Activated CD4-positive, alpha-beta memory T cell treated with anti-CD3 and anti-CD28 coated beads for 36 hours (primary cell): ENCODE measurements at regions not wholly inside any gene's neighbourhood (a gene's known extent, or its start where the extent isn't known, plus 50 kb on each side); places are given as distances from the start of the nearest gene placed in this dataset.
"Not testable (repeated sequence)": the region's sequence is repeated elsewhere in the genome, so short reads cannot be mapped to it uniquely, and the experiment has no call there.

Experiments used
- CTCF ChIA-PET: fragments of 350-600 bp; sonication (Branson Sonifier 250); formaldehyde crosslinking; loops from one replicate; lab custom pipeline; 2021; ENCODE audit warnings: antibody characterized with exemption, inconsistent platforms; lab: Charles Lee
- POLR2A ChIA-PET: fragments of 350-600 bp; sonication (Branson Sonifier 250); formaldehyde crosslinking; loops from one replicate; lab custom pipeline; 2021; ENCODE audit warnings: antibody characterized with exemption; lab: Charles Lee
- DNase-seq: peaks from one replicate; pipeline ENCODE4 v3.0.0-alpha.2; 2020
- H3K27ac Mint-ChIP-seq: one replicate; pipeline ENCODE4 v1.8.0; 2021; ENCODE audit warnings: mixed read lengths
- H3K27me3 Mint-ChIP-seq: one replicate; pipeline ENCODE4 v1.8.0; 2021; ENCODE audit warnings: mixed read lengths
- H3K36me3 Mint-ChIP-seq: one replicate; pipeline ENCODE4 v1.8.0; 2021; ENCODE audit warnings: mixed read lengths
- H3K4me1 Mint-ChIP-seq: one replicate; pipeline ENCODE4 v1.8.0; 2021; ENCODE audit warnings: low read depth, mixed read lengths
- H3K4me3 Mint-ChIP-seq: one replicate; pipeline ENCODE4 v1.8.0; 2021; ENCODE audit warnings: mild to moderate bottlenecking, mixed read lengths
- H3K9me3 Mint-ChIP-seq: one replicate; pipeline ENCODE4 v1.8.0; 2021; ENCODE audit warnings: mixed read lengths
- intact Hi-C: fragments of 100-400 bp; cut with micrococcal nuclease; formaldehyde crosslinking; loops from one replicate; pipeline ENCODE4 v1.15.1; 2023

DNA sequence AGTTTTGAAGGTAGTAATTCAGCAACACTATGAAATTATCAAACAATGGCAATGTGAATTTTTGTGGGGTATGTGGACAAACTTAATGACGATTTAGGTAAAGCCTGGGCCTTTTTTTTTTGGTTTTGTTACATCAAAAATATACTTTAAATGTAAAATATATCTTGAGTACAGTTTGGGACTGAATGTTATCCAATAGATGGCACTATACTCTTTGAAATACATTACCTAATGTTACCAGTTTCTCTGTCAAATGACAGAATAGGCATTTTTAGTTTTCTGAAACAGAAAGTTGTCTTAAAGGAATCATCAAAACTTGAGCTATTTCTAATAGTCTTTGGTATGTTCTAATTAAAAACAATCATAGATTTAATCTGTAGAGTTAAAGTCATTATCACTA, 1651.9 kb downstream of the C4orf33 start:
- DNase-seq: no peak
- POLR2A ChIA-PET: no interaction called here
- no peak overlapping the region for H3K4me3 Mint-ChIP-seq
- CTCF ChIA-PET: no interaction called here
- no peaks in the 10 kb centered on the region for H3K4me1 Mint-ChIP-seq
- no peaks in the 10 kb centered on the region for H3K27me3 Mint-ChIP-seq
- H3K27ac Mint-ChIP-seq: no peak overlapping the region
- no peaks in the 10 kb centered on the region for H3K36me3 Mint-ChIP-seq
- intact Hi-C loops: no loop called here
- H3K9me3 Mint-ChIP-seq: peaks cover 8% of the 10 kb centered on the region

DNA sequence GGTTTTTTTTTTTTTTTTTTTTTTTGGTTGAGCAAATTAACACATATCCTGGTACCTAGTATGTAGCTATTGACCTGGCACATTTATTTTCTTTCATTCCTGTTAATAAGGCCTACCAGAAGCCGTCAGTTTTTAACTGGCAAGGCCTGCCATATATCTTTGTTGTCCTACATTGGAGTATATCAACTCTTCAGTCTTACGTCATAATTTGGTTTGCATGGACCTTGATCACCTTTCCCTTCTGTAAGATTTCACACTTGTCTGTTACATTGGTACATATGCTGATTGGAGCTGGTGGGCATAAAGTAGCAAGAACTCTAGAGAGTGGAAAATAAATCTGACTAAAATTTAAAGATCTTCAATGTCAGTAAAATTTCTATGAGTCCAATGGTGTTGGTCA, 1658.0 kb downstream of the C4orf33 start:
- Mint-ChIP-seq H3K27ac (no peak overlapping the region), H3K27me3 (no peaks in the 10 kb centered on the region), H3K36me3 (no peaks in the 10 kb centered on the region), H3K4me1 (no peaks in the 10 kb centered on the region), H3K9me3 (peaks cover 6% of the 10 kb centered on the region), H3K4me3 (no peak overlapping the region)
- CTCF ChIA-PET: interaction anchor here (0.6 kb wide), 1 partner anchor 163 kb away, joined by 3 read pairs; no protein-coding TSS in a partner anchor
- intact Hi-C loops: no loop called here
- DNase-seq: no peak
- POLR2A ChIA-PET: no interaction called here

DNA sequence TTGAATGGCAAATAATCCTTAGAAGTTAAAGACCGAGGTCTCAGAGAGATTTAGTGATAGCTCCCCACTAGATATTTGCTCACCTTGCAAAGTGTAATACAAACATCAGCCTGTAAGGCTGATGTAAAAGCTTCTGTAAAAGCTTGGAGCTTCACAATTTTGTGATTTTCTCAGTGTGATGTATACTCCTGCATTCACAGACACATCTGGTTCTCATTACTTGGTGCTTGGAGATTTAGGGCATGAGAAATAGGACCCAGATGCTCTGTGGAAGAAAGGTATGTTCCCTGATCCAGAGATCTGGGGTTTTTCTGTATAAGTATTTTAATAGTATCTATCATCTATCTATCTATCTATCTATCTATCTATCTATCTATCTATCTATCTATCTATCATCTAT, 1664.3 kb downstream of the C4orf33 start:
- H3K27me3 Mint-ChIP-seq: no peaks in the 10 kb centered on the region
- peaks cover 2% of the 10 kb centered on the region for H3K9me3 Mint-ChIP-seq
- no peak for DNase-seq
- no peak overlapping the region for H3K27ac Mint-ChIP-seq
- POLR2A ChIA-PET: interaction anchor here (0.6 kb wide), 1 partner anchor 37 kb away, joined by 3 read pairs; no protein-coding TSS in a partner anchor
- no peaks in the 10 kb centered on the region for H3K4me1 Mint-ChIP-seq
- no peak overlapping the region for H3K4me3 Mint-ChIP-seq
- no peaks in the 10 kb centered on the region for H3K36me3 Mint-ChIP-seq
- CTCF ChIA-PET: no interaction called here
- intact Hi-C loops: no loop called here

DNA sequence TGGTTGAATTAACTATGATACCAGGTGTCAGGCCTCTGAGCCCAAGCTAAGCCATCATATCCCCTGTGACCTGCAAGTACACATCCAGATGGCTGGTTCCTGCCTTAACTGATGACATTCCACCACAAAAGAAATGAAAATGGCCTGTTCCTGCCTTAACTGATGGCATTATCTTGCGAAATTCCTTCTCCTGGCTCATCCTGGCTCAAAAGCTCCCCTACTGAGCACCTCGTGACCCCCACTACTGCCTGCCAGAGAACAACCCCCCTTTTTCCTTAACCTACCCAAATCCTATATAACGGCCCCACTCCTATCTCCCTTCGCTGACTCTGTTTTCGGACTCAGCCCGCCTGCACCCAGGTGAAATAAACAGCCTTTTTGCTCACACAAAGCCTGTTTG, 1671.4 kb downstream of the C4orf33 start:
- not testable (repeated sequence) for H3K4me1 Mint-ChIP-seq

DNA sequence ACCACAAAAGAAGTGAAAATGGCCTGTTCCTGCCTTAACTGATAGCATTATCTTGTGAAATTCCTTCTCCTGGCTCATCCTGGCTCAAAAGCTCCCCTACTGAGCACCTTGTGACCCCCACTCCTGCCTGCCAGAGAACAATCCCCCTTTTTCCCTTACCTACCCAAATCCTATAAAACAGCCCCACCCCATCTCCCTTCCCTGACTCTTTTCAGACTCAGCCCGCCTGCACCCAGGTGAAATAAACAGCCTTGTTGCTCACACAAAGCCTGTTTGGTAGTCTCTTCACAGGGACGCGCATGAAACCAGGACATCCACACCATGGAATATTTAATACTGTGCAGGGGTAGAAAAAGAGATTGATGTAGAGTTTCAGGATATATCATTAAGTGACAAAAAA, 1677.0 kb downstream of the C4orf33 start:
- POLR2A ChIA-PET: interaction anchor here (0.6 kb wide), 1 partner anchor 105 kb away, joined by 3 read pairs; no protein-coding TSS in a partner anchor
- H3K27ac Mint-ChIP-seq, CTCF ChIA-PET, H3K27me3 Mint-ChIP-seq, H3K4me1 Mint-ChIP-seq, H3K36me3 Mint-ChIP-seq, H3K4me3 Mint-ChIP-seq, DNase-seq, intact Hi-C loops: not testable (repeated sequence)
- peaks cover 12% of the 10 kb centered on the region for H3K9me3 Mint-ChIP-seq

More for the DNA sequence above, 1671.4 kb downstream of the C4orf33 start:
- H3K27me3 Mint-ChIP-seq, POLR2A ChIA-PET, H3K27ac Mint-ChIP-seq, H3K9me3 Mint-ChIP-seq, H3K36me3 Mint-ChIP-seq, DNase-seq, H3K4me3 Mint-ChIP-seq, CTCF ChIA-PET, intact Hi-C loops: not testable (repeated sequence)

DNA sequence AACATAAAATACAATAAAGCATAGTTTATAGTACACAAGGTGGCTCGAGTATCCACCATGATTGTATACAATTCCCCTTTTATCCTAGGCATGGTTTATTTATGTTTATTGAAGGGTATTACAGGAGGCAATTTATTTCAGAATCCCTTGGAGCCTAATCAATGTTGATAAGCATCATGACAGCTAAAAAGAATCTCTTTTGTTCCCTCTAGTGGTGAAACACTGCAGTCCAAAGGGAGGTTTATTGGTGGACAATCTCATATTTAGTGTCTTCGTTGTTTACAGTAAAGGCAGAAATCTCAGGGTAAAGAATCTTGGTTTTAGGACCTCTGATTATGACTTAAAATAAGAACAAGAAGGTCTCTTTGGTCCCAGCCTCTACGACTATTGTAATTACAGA, 1712.5 kb downstream of the C4orf33 start:
- Mint-ChIP-seq H3K27ac (no peak overlapping the region), H3K27me3 (no peaks in the 10 kb centered on the region), H3K4me1 (no peaks in the 10 kb centered on the region), H3K9me3 (peaks cover 13% of the 10 kb centered on the region), H3K36me3 (no peaks in the 10 kb centered on the region), H3K4me3 (no peak overlapping the region)
- ChIA-PET POLR2A (no interaction called here), CTCF (no interaction called here)
- DNase-seq: no peak
- intact Hi-C loops: no loop called here

DNA sequence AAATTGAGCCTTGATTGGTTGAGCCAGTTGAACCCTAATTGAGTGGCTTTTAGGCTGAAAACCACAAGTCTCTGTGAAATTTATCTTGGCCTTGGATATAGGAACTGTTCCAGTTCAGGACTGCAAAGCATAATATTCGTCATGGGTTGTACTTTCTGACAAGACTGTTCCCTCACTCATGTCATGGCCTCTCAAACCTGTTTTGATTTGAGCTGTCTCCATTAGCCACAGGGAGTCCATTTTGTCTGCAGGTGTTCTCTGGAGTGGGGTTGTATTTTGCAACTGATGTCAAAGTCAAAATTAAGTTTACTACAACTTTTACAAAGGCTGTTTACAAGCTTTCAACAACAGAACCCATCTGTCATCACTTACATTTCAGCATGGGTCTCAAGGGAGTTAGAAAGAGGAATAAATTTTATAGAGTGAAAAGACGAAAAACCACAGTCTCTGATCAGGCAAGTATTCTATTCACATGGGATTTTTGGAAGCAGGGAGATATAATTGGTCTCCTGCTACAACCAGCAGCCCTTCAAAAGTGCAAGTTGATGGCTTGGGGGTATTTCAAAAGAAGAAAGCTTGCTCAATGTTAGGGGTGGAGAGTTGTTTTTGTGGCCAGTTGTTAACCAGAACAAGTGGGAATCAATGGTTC, 1716.3 kb downstream of the C4orf33 start:
- CTCF ChIA-PET: no interaction called here
- peaks cover 6% of the 10 kb centered on the region for H3K9me3 Mint-ChIP-seq
- H3K27ac Mint-ChIP-seq: no peak overlapping the region
- intact Hi-C loops: no loop called here
- no peaks in the 10 kb centered on the region for H3K36me3 Mint-ChIP-seq
- H3K27me3 Mint-ChIP-seq: no peaks in the 10 kb centered on the region
- no peak for DNase-seq
- H3K4me1 Mint-ChIP-seq: no peaks in the 10 kb centered on the region
- POLR2A ChIA-PET: no interaction called here
- H3K4me3 Mint-ChIP-seq: no peak overlapping the region

DNA sequence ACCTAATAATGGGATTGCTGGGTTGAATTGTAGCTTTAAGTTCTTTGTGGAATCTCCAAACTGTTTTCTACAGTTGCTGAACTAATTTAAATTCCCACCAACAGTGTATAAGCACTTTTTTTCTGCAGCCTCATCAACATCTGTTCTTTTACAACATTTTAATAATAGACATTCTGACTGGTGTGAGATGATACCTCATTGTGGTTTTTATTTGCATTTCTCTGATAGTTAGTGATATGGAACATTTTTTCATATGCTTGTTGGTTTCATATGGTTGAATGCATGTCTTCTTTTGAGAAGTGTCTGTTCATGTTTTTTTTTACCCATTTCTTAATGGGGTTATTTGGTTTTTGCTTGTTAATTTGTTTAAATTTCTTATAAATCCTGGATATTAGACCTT, 1718.9 kb downstream of the C4orf33 start:
- POLR2A ChIA-PET: no interaction called here
- Mint-ChIP-seq H3K4me3 (no peak overlapping the region), H3K9me3 (peaks cover 6% of the 10 kb centered on the region), H3K27ac (no peak overlapping the region), H3K27me3 (no peaks in the 10 kb centered on the region), H3K4me1 (no peaks in the 10 kb centered on the region), H3K36me3 (no peaks in the 10 kb centered on the region)
- DNase-seq: no peak
- CTCF ChIA-PET: no interaction called here
- intact Hi-C loops: no loop called here

DNA sequence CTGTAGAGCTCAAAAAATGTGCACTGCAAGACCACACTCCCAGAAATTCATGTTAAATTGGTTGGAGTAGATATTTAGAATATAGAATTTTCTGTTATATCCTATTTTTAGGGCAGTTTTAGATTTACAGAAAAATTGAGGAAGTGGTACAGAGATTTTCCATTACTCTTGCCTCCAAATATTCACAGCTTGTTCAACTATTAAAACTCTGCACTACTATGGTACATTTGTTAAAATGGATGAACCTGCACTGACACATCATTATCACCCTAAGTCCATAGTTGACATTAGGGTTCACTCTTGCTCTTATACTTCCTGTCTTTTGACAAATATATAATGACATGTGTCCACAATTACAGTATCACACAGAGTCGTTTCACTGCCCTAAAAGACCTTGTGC, 1724.5 kb downstream of the C4orf33 start:
- Mint-ChIP-seq H3K4me3 (no peak overlapping the region), H3K36me3 (no peaks in the 10 kb centered on the region), H3K9me3 (peaks cover 14% of the 10 kb centered on the region), H3K27ac (no peak overlapping the region), H3K4me1 (no peaks in the 10 kb centered on the region), H3K27me3 (no peaks in the 10 kb centered on the region)
- intact Hi-C loops: no loop called here
- no peak for DNase-seq
- POLR2A ChIA-PET: no interaction called here
- CTCF ChIA-PET: no interaction called here

DNA sequence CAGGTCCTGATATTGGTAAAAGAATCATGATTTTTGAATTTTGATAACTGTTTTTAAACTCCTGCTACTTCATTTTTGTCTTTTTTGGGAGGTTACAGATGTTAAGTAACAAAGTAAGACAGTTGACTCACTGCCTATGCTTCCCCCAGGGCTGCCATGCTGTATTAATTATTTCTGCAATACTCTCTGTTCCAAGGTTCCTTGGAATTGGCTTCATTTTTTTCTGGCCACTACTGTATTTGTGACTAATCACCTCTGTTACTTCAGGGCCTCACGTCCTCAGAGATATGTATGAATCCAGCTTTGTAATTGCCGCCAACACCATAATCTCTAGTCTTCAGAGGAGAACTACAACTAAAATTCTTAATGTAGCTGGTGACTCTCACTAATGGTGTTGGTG, 1729.3 kb downstream of the C4orf33 start:
- no peak for DNase-seq
- Mint-ChIP-seq H3K9me3 (peaks cover 15% of the 10 kb centered on the region), H3K4me1 (no peaks in the 10 kb centered on the region), H3K27ac (no peak overlapping the region), H3K4me3 (no peak overlapping the region), H3K27me3 (no peaks in the 10 kb centered on the region), H3K36me3 (no peaks in the 10 kb centered on the region)
- ChIA-PET POLR2A (no interaction called here), CTCF (no interaction called here)
- intact Hi-C loops: no loop called here

DNA sequence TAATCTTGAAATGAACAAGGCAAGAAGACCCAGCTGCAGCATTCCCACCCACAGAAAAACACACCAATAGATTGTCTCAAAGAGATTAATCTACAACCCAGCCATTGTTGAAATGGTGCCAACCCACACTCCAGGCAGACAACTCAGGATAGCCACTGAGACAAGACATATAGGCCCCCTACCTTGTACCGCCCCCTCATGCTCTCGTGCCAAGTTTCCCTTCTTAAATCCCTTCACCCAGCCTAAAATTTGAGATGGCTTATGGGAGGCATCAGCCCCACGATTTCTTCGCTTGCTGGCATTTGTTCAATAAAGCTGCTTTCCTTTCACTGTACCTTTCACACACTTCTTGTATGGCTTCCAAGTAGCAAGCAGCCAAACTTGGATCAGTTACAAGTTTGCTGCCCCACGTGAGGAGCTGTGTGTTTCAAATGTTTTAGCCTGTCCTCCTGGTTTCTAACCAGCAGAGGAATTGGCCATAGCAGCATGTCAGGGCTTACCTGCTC, 1754.1 kb downstream of the C4orf33 start:
- Mint-ChIP-seq H3K27me3 (no peaks in the 10 kb centered on the region), H3K4me3 (no peak overlapping the region), H3K4me1 (no peaks in the 10 kb centered on the region), H3K9me3 (peaks cover 19% of the 10 kb centered on the region), H3K27ac (no peak overlapping the region), H3K36me3 (no peaks in the 10 kb centered on the region)
- no peak for DNase-seq
- intact Hi-C loops: no loop called here
- CTCF ChIA-PET: no interaction called here
- POLR2A ChIA-PET: no interaction called here

DNA sequence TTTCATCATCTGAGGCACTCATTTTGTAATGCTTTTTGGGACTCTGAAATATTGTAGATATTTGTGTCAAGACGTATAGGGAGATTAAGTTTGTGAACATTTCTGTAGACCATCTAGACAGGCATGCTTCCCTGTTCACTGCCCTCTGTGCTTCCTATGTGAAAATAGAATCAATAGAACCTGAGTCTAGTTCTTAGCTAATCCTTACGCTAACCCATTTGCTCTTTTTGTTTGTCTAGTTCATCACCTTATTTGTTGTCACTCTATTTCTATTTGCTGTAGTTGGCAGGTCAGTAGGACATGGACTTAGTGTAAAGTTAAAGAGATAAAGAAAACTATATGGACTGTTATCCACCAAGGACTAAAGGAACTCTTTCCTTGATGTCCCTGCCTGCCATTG, 1755.2 kb downstream of the C4orf33 start:
- H3K4me1 Mint-ChIP-seq: no peaks in the 10 kb centered on the region
- ChIA-PET CTCF (no interaction called here), POLR2A (no interaction called here)
- H3K27ac Mint-ChIP-seq: no peak overlapping the region
- no peaks in the 10 kb centered on the region for H3K27me3 Mint-ChIP-seq
- DNase-seq: no peak
- H3K4me3 Mint-ChIP-seq: no peak overlapping the region
- H3K9me3 Mint-ChIP-seq: peaks cover 26% of the 10 kb centered on the region
- H3K36me3 Mint-ChIP-seq: no peaks in the 10 kb centered on the region
- intact Hi-C loops: no loop called here

DNA sequence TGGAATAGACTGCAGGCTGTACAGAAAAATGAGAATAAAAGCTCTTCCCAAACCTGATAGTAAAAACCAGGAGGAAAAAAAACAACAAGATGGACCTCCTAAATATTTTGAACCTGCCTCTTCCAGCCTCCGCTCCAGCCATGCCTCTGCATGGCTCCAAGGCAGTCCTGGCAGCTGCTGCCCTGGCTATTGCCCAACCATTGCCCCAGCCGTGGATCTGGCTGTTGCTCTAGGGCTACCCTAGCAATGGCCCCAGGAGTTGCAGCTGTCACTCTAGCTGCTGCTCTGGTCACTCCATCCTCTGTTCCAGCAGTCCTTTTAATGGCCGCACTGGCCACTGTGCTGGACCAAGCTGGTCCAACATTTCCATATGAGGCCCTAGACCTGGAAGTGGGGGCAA, 1756.0 kb downstream of the C4orf33 start:
- Mint-ChIP-seq H3K9me3 (peaks cover 31% of the 10 kb centered on the region), H3K4me1 (no peaks in the 10 kb centered on the region), H3K36me3 (no peaks in the 10 kb centered on the region), H3K27me3 (no peaks in the 10 kb centered on the region), H3K4me3 (no peak overlapping the region), H3K27ac (no peak overlapping the region)
- ChIA-PET CTCF (no interaction called here), POLR2A (no interaction called here)
- DNase-seq: no peak
- intact Hi-C loops: no loop called here
